NB4 (cell line): ENCODE measurements at regions not wholly inside any gene's neighbourhood (a gene's known extent, or its start where the extent isn't known, plus 50 kb on each side); places are given as distances from the start of the nearest gene placed in this dataset.

ENCODE experiments used
- MYC ChIP-seq: IDR thresholded peaks from 2 replicates; pipeline ENCODE4 v1.6.1; 2011; ENCODE audit warnings: low read depth, low read length
- POLR2A ChIP-seq: IDR thresholded peaks from 2 replicates; pipeline ENCODE4 v1.6.1; 2011; ENCODE audit warnings: mild to moderate bottlenecking; ENCODE audit not compliant: insufficient read length; ENCODE audit errors: extremely low read depth
- TF ChIP-seq, protein P1 (sequence below): IDR thresholded peaks from one replicate; pipeline ENCODE4 v1.5.1; 2012; ENCODE audit warnings: low read depth, low read length
- TF ChIP-seq, protein P2 (sequence below): IDR thresholded peaks from 2 replicates; pipeline ENCODE4 v1.6.1; 2011; ENCODE audit warnings: low read depth, low read length

DNA sequence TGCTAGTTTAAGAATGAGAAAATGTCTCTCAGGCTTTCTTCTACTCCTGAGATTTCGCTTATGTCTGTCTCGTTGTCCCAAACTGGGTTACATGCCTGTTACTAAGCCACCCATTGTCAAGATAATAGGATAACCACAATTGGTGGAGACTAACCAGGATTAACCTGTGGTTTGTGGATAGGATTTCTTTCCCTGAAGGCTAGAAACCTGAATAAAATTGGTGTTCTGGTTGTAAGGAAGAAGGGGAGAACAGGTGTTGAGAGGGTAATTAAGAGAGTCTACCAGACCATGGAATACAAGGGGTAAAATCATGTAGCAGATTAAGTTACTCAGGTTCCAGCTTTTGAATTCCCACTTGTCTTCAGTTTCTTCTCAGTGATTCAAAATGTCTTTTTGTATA, 225.4 kb downstream of the CPE start:
- TF ChIP-seq, protein P1, sequence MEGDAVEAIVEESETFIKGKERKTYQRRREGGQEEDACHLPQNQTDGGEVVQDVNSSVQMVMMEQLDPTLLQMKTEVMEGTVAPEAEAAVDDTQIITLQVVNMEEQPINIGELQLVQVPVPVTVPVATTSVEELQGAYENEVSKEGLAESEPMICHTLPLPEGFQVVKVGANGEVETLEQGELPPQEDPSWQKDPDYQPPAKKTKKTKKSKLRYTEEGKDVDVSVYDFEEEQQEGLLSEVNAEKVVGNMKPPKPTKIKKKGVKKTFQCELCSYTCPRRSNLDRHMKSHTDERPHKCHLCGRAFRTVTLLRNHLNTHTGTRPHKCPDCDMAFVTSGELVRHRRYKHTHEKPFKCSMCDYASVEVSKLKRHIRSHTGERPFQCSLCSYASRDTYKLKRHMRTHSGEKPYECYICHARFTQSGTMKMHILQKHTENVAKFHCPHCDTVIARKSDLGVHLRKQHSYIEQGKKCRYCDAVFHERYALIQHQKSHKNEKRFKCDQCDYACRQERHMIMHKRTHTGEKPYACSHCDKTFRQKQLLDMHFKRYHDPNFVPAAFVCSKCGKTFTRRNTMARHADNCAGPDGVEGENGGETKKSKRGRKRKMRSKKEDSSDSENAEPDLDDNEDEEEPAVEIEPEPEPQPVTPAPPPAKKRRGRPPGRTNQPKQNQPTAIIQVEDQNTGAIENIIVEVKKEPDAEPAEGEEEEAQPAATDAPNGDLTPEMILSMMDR: no peak
- TF ChIP-seq POLR2A: no peak
- TF ChIP-seq, protein P2, sequence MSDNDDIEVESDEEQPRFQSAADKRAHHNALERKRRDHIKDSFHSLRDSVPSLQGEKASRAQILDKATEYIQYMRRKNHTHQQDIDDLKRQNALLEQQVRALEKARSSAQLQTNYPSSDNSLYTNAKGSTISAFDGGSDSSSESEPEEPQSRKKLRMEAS: no peak
- TF ChIP-seq MYC: no peak
